NCI-H1105 (cell line): ENCODE measurements at regions not wholly inside any gene's neighbourhood (a gene's known extent, or its start where the extent isn't known, plus 50 kb on each side); places are given as distances from the start of the nearest gene placed in this dataset.

Experiments
- DNase-seq: peaks from one replicate; lab custom pipeline; 2025; lab: John Stamatoyannopoulos, UW

DNA sequence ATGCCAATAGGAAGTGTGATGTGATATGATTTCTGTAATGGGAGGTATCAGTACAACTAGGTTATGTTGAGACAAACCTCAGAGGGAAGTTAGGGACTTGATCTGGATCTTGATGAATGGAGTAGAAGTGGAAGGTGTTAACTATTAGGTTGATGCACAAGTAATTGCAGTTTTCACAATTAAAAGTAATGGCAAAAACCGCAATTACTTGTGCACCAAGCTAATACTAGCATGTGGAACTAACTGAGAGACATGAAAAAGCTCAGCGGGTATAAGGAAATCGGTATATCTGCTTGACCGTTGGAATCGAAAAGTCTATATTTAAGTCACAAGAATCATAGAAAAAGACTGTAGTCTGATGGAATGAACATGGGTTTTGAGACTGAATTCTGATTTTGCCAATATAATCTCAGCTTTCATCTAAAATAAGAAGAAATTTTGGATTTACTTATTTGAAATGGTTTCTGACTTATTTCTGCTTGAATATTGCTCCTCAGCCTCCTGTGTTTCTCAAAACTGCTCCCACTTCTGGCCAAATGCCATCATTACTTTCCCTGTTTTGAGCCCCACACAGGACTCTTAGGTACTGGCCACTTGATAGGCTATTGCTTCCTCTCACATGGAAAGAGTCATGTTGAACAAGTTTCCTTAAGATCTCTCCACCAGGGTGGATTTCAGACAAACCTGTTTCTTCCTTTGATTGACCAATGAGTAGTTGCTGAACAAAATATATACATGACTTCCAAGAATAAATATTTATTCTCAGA is 271.5 kb upstream of the COL8A1 start:
- no peak for DNase-seq

DNA sequence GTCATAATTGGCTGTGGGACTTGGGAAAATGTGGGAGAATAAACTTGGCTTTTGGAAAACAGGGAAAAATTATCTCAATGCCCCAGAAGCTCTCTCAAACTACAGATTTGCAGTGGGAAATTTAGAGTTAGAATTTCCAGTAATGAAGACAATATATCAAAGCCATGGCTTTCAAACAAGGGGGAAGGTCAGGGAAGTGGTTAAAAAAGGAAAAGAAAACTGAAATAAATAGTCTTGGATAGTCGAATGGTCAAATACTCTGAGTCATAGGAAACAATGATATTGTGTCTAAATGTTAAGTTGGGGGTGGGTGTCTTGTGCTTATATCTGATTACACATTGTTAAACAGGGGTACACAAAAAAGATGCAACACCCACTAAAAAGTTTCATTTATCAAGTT is 272.4 kb upstream of the COL8A1 start:
- no peak for DNase-seq

DNA sequence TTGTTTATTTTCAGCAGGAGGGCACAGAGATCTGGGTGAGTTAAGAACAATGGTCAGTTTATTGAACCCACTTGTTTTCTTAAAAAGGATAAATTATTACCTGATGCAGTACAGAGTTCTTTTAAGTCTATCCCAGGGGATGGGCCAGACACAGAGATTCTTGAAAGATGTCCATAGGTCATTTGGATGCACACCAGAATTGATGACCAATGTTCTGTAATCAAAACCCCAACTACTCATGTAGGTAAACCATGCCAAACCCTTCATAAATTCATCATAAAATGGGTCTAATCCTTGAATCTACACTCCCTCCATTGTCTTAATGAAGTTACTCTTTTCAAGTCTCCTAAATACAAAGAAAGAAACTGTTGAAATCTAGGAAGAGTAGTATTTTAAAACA is 273.0 kb upstream of the COL8A1 start:
- no peak for DNase-seq

DNA sequence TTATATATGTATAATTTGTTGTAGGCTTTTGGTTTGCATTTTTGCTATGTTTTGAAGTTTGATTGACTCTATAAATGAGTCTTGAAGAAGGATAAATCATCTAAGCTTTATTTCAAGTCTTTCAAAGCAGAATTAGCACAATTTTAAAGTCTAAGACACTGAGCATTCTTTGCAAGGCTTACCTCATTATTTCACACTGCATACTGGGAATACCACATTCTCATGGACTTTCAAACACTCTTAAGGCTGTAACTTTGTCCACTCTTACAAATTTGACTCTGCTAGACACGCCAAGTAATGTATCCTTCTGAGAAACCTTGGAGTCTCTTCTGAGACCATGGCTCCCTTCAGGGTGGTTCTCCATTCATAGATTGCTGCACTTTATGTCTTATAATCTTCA is 281.3 kb upstream of the COL8A1 start:
- no peak for DNase-seq

DNA sequence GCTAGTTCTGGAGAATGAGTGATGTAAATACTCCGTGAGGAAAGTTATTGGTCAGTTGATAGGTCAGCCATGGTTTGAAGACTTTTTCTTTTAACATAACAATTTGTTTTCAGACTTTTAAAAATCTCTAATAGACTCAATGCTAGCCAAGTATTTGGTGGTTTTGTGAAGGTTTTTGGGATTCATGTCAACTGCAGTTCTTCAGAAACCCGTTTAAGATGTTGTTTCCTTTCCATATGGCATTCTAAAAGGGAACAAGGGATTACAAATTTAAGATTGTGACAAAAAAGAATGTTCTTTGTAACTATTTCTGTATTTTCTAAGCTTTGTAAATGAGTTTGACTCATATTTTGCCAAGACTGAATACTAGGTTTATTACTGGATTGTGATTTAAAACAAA is 281.7 kb upstream of the COL8A1 start:
- DNase-seq, result no peak

DNA sequence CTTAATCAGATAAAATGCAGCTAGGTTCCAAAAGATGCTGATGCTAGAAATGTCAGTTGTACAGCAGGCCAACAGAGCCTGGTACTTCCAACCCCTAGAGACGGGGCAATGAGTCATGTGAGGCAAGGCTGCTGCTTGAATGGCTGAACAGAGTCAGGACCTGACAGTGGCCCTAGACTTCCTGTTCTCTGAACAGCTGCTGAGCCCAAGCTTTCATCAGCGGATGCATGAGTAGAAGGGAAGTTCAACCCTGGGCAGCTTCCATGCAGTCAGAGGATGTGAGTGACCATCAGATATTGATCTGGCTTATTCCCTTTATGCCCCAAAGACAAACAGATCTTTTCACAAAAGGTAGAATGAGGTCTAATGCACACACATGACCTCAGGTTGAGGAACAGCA is 282.9 kb upstream of the COL8A1 start:
- DNase-seq, result no peak

DNA sequence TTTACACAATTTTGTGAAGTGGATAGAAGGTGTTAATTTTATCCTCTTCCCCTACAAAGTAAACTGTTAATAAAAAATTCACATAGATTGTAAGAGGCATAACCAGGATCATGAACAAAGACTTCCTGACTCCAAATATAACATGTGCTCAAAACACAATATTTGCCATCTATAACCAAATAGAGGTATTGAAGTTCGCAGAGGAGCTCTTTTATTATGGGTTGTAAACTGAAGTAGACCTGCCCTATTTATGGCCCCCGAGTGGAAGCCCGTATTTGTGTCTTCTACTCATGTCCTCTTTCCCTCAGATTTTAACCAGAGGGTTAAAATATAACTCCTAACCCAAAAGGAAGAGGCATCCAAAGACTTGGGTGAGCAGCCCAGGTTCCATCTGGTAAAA is 285.6 kb upstream of the COL8A1 start:
- no peak for DNase-seq

DNA sequence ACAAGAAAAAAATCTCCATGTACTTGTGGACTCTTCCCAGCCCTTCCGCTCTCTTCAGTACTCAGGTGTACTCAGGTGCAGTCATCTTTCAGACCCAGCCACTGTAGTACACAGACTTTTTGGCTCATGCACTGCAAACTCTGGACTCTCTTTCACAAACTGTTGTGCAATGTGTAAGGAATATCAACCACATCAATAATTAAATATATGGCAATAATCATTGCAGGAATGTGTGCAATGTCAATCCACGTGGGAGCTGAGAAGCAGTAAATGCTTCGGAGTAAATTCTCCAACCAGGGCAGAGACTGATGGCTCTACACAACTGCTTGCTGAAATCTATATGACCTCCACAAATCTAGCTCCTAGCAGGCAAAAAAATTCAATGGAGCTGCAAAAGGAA is 287.3 kb upstream of the COL8A1 start:
- DNase-seq, result no peak

DNA sequence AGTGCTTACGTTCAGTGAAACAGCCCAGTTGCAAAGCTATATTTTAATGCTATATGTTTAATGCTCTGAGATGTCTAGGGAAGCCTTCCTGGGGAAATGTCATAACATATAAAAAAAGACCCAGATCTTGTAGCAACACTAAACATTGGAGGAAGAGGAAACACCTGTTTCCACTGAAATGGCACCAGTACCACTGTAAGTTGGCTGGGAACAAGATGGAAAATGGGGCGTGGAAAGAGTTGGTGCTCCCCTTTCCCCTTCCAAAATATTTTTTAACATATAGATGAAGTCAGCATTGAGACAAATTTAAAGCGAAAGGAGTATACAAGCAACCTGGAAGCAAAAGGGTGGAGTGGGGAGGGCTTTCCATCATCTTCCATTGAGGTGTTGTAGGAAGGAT is 289.9 kb upstream of the COL8A1 start:
- no peak for DNase-seq

DNA sequence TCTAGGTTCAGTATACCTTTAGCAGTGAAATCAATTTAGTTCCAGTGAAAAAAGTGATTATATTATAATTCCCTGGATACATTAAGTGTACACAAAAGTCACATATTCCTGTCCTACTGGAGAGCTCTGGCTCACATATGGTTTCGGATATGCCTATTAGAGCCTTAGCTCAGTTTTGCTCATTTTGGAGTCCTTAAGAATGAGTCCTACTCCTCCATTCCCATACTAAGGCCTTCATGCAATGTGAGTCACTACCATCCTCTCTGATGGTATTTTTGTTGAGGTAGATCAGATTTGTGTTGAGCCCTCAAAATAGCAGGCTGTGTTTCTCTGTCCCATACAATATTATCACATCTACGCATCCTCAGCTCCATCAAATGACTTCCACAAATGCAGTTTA is 294.2 kb upstream of the COL8A1 start:
- DNase-seq, result no peak

DNA sequence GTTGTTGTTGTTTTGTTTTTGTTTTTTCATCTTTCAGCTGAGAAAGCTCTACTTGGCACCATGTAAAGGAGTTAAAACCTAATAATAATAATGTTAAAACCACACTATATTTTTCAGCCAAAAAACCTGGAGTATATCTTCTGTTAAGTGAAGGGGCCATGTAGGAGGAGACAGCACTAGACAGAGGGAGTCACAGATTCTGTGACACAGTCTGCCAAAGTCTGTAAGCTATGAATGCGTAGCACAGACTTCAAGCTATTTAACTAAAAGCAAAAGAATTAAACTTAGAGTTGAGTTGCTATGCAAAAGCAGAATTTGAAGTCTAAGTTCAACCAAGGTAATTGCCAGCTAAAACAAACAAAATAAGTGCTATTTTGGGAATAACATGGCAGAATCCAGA is 296.0 kb upstream of the COL8A1 start:
- no peak for DNase-seq

DNA sequence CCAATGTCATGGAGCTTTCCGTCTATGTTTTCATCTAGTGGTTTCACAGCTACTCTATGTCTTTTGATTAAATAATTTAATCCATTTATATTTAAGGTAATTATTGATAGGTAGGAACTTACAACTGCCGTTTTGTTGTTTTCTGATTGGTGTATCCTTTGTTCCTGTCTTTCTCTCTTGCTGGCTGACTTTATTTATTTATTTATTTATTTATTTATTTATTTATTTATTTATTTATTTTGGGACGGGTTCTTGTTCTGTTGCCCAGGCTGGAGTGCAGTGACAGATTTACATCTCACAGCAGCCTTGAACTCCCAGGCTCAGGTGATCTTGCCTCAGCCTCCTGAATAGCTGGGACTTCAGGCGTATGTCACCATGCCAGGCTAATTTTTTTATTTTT is 299.2 kb upstream of the COL8A1 start:
- no peak for DNase-seq

DNA sequence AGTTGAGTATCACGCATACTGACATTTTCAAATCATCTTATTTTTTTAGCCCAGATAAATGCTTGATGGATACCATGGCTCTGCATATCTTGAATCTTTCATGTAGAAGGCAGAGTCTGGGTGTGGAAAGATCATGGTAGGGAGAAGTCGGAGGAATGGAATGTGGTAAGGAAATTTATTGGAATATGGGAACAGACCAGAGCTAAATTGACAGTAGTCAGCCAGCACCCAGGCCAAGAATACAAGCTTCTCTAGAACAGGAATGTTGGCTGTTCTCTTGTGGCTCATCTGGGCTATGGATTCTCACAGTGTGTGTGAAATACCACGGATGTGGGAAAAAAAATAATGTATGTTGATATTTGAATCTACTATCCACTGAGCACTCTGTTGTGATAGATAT is 305.7 kb upstream of the COL8A1 start:
- DNase-seq, result no peak

DNA sequence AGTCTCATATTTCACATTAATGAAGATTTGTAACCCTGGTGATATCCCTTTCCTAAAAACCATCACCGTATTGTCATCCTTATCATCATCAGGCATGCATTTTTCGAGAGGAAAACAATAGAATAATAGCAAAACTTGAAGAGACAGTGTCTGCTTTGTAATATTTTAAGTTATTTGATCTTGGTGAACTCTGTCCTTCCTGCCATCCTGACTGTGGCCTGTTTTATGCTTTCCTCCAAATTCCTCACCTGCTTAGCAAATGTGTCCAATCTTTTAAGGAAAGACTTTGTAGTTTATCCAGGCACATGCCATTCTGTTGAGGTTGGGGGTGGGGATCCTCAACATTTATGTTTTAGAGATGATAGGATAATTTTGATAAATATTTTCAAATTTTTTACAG is 306.1 kb upstream of the COL8A1 start:
- DNase-seq, result no peak

DNA sequence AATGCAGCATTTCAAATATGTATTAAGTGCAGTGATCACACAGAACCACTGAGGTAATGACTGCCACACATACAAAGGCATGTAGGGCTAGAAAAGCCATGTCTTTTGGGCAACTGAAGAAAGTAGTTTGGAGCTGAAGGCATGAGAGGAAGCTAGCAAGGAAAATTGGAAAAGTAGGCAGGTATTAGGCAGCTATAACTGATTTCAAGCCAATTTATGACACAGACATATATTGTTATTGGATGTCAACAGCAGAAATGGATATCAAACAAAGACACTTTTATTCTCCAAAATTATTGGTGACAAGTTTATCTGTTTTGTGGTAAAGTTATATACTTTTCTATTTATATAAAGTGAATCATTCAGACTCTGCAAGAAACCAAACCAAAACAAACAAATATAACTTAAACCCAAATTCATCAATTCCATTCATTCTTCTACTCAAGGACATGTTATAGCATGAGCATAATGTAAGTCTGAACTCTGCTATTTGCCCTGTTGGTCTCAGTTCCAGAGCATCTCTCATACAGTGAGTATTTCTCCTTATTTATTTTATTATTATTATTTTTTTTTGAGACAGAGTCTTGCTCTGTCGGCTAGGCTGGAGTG is 307.4 kb upstream of the COL8A1 start:
- DNase-seq, result no peak

DNA sequence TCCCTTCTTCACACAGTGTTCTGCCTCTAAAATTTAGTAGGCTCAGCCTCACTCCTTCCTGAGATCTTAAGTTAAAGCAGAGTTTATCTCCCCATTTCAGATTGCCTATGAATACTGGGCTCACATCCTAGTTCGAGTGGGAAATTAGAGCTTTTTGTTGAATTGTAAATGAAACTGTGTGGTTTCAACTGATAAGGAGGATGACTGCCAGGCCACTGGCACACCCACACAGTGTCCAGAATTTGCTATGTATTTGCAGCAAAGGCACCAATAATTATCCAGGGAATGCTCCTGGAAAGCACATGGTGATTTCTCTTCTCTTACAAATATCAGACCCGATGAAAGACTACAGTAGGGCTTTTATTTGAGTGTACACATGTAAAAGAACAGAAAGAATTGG is 308.1 kb upstream of the COL8A1 start:
- DNase-seq, result no peak

DNA sequence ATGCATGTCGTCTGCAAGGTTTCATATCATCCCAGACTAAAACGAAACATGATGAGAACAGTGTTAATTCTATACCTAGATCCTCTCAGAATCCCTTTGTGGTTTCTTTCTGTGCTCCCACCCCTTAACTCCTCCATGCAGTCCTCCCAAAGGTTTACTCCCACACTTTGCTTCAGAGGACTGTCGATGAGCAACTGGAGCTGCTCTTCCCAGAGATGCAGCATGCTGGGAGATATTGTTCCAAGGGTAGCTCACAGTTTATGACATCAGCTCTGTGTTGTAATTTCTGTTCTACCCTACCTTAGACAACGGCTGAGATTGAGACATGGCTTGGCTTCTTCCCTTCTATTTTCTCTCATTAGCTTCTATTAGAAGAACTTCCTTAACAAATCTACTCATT is 313.0 kb upstream of the COL8A1 start:
- DNase-seq, result no peak

DNA sequence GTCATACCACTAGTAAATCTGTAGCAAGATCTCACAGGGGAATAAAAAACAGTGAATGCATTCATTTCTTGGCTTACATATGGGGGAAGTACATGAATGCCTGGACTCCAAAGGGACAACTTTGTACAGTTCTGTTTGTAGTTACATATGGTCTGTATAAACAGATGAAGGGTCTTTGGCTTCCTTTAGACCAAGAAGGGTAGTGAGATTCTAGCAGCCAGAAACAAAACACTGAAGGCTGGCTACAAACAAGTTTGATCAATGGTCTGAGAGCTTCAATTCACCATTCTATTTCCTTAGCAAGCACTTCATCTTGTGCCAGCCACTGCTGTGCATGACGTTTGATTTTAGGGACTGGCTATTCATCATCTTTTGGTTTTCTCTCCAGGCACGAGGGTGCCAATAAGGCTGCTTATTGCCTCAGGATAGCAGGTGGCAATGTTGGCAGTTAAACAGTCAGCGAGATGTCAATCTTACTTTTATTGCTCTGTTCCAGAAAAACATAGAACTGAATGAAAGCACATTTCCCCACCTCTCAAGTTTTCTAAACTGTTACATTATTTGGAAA is 313.7 kb upstream of the COL8A1 start:
- DNase-seq, result peak; percentile 1

DNA sequence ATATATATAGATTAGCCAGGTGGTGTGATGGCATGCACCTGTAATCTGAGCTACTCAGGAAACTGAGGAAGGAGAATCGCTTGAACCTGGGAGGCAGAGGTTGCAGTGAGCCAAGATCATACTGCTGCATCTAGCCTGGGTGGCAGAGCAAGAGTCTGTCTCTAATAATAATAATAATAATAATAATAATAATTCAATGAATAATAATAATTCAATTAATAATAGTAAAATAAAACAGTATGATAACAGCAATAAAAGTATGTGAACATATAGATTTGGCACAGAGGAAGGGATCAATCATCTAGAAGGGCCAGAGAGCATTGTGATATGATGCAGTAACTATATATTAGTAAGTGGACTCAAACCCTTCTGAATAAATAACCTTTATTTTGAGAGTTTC is 314.5 kb upstream of the COL8A1 start:
- no peak for DNase-seq

DNA sequence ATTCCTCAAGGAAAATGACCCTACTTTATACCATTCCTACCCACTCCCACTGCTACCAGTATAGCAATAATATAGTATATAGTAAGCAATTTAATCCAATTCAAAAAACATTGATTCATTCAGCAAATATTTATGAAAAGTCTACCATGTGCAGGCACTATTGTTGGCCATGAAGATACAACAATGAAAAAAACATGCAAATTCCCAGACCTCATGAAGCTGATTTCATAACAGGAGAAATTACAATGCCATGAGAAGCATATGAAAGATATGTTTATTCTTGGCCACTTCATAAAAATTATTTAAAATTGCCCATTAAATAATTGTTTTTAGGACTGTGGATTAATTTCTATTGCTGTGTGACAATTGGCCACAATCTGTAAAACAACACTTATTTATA is 315.8 kb upstream of the COL8A1 start:
- DNase-seq, result no peak

DNA sequence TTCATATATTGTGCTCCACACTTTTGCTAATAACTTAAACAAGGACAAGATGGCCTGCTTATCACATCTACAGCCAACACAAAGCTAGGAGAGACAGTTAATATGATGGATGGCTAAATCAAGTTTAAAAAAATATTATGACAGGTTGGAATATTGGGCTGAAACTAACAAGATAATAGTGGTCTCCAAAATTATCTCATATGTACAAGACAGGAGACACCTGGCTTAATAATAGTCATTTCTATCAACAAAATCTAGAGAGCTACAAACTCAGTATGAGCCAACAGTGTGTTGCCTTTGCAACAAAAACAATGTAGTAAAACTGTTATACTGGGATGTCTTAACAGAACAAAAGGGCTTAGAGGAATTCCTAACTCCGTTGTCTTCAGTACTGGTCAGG is 317.1 kb upstream of the COL8A1 start:
- DNase-seq, result no peak

DNA sequence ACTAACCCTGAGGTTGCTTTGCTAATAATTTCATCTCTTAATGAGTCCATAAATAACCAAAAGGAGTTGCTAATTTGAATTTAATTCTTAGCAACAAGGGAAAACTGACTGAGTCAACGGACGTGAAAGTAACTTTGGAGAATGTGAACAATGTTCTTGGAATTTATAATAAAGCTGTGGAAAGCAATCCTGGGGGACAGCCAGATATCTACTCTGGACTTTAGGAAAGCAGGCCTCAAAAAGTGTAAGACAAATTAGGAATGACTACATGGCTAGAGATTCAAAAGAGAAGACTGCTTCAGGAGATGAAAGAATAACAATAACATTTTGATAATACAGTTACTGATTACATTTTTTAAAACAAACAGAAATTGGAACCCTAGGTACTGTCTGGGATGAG is 318.4 kb upstream of the COL8A1 start:
- no peak for DNase-seq

DNA sequence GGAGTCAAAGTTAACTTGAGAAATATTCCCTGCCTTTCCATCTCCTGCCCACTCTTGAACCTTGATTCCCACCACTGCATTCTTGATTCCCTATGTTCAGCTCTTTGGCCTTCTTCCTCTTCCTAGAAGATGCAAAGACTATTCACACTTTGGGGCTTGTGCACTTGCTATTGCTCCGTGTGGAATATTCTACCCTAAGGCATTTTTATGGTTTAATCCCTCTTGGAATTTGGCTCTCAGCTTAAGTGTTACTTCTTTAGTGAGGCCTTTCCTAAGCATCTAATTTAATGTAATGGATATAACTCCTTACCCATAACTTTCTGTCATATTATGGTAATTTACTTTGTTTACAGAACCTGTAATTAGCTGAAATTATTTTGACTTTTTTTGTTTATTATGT is 318.9 kb upstream of the COL8A1 start:
- DNase-seq, result no peak

DNA sequence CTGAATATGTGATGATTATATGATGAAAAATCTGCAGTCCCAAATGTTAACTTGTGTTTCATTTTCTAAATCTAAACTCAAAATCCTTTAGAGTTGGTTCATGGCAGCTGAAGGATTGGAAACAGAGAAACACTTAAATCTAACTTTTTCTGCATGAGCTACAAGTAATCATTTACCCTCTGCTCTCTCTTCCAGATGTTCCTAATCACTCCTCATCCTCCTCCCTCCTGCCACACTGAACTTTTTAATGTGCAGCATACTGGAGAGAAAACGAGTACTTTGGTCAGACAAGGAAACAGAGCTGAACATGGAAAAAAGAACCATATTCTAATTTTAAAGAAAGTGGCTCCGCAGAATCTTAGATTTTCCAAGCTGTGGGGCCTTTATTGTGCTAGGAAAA is 321.2 kb upstream of the COL8A1 start:
- DNase-seq, result no peak
